ENCODE measurements at regions not wholly inside any gene's neighbourhood (a gene's known extent, or its start where the extent isn't known, plus 50 kb on each side); places are given as distances from the start of the nearest gene placed in this dataset.
"Not testable (repeated sequence)": the region's sequence is repeated elsewhere in the genome, so short reads cannot be mapped to it uniquely, and the experiment has no call there.

GRCh38 chr7:149714081-149714909, 59.1 kb downstream of the ZNF467 start:
- peak; percentile 96 for DNase-seq (ENCODE audit: low spot score)

GRCh38 chr7:149713731-149714068, 59.7 kb downstream of the ZNF467 start:
- peak; percentile 48 for DNase-seq (ENCODE audit: low spot score)

GRCh38 chr7:149713061-149713730, 60.2 kb downstream of the ZNF467 start:
- DNase-seq (ENCODE audit: low spot score) = peak; percentile 43

GRCh38 chr7:149708026-149708425, 65.4 kb downstream of the ZNF467 start:
- no peak for DNase-seq (ENCODE audit: low spot score)

GRCh38 chr7:149707448-149707886, 65.9 kb downstream of the ZNF467 start:
- DNase-seq (ENCODE audit: low spot score) = peak; percentile 36

- no peak for DNase-seq (ENCODE audit: low spot score)
Observed at GRCh38 chr7:149706398-149706797, 67.0 kb downstream of the ZNF467 start.

- DNase-seq (ENCODE audit: low spot score) = no peak
Observed at GRCh38 chr7:149704507-149704906, 68.9 kb downstream of the ZNF467 start.

GRCh38 chr7:149703044-149703650, 70.2 kb downstream of the ZNF467 start:
- no peak for DNase-seq (ENCODE audit: low spot score)

- DNase-seq (ENCODE audit: low spot score) = no peak
Observed at GRCh38 chr7:149701495-149702240, 71.7 kb downstream of the ZNF467 start.

GRCh38 chr7:149697767-149698166, 75.6 kb downstream of the ZNF467 start:
- DNase-seq (ENCODE audit: low spot score) = not testable (repeated sequence)

GRCh38 chr7:149696280-149696679, 77.1 kb downstream of the ZNF467 start:
- DNase-seq (ENCODE audit: low spot score) = no peak

- DNase-seq (ENCODE audit: low spot score) = peak; percentile 59
Observed at GRCh38 chr7:149692557-149692982, 80.8 kb downstream of the ZNF467 start.

- DNase-seq (ENCODE audit: low spot score) = no peak
Observed at GRCh38 chr7:149692056-149692455, 81.3 kb downstream of the ZNF467 start.

GRCh38 chr7:149690688-149691446, 82.5 kb downstream of the ZNF467 start:
- DNase-seq (ENCODE audit: low spot score) = peak; percentile 80

- no peak for DNase-seq (ENCODE audit: low spot score)
Observed at GRCh38 chr7:149689291-149689721, 84.1 kb downstream of the ZNF467 start.

- no peak for DNase-seq (ENCODE audit: low spot score)
Observed at GRCh38 chr7:149688836-149689235, 84.6 kb downstream of the ZNF467 start.

GRCh38 chr7:149687820-149688219, 85.6 kb downstream of the ZNF467 start:
- not testable (repeated sequence) for DNase-seq (ENCODE audit: low spot score)

GRCh38 chr7:149686449-149686848, 86.9 kb downstream of the ZNF467 start:
- no peak for DNase-seq (ENCODE audit: low spot score)

GRCh38 chr7:149686011-149686410, 87.4 kb downstream of the ZNF467 start:
- no peak for DNase-seq (ENCODE audit: low spot score)

GRCh38 chr7:149685455-149685854, 87.9 kb downstream of the ZNF467 start:
- no peak for DNase-seq (ENCODE audit: low spot score)

GRCh38 chr7:149683898-149684297, 89.5 kb downstream of the ZNF467 start:
- no peak for DNase-seq (ENCODE audit: low spot score)
